Esophagus squamous epithelium (tissue), 5 donors: ENCODE measurements at regions not wholly inside any gene's neighbourhood (a gene's known extent, or its start where the extent isn't known, plus 50 kb on each side); places are given as distances from the start of the nearest gene placed in this dataset.

Experiments used
- DNase-seq: peaks from one replicate; lab custom pipeline; 2025; lab: John Stamatoyannopoulos, UW
- H3K27ac ChIP-seq, 4 donors: fragments of 200-600 bp; sonication (generic); one replicate each; pipeline ENCODE4 v1.5.1; 2016 to 2019; ENCODE audit warnings: mild to moderate bottlenecking in 1 of 4
- H3K27me3 ChIP-seq, 4 donors: fragments of 200-600 bp; sonication (generic); 1 replicate in 3 of 4; 2 replicates in 1 of 4; pipeline versions ENCODE4 v1.5.1 to v1.6.0; 2017 to 2021; ENCODE audit warnings: antibody characterized with exemption in 1 of 4
- H3K36me3 ChIP-seq, 3 donors: fragments of 200-600 bp; sonication (generic); one replicate each; pipeline ENCODE4 v1.5.1; 2016 to 2019
- H3K4me1 ChIP-seq, 3 donors: fragments of 200-600 bp; sonication (generic); one replicate each; pipeline ENCODE4 v1.5.1; 2017 to 2019
- H3K4me3 ChIP-seq, 4 donors: fragments of 200-600 bp; sonication (generic); 1 replicate in 3 of 4; 2 replicates in 1 of 4; pipeline ENCODE4 v1.5.1; 2016 to 2019; ENCODE audit warnings: mild to moderate bottlenecking in 2 of 4, moderate library complexity in 1 of 4
- H3K9me3 ChIP-seq, 3 donors: fragments of 200-600 bp; sonication (generic); one replicate each; pipeline ENCODE4 v1.5.1; 2016 to 2019
- POLR2A ChIP-seq, 4 donors: fragments of 450-650 bp; IDR thresholded peaks; one replicate each; pipeline ENCODE4 v1.6.1; 2017; ENCODE audit warnings: antibody characterized with exemption in 4 of 4, mild to moderate bottlenecking in 4 of 4, moderate library complexity in 3 of 4
- WGBS, 2 donors: methylation state at CpG; one replicate each; pipeline ENCODE4 v1.1.5; 2018; 5-methylcytosine and 5-hydroxymethylcytosine counted together
- intact Hi-C: fragments of 100-400 bp; cut with DNase I; formaldehyde crosslinking; loops from one replicate; pipeline ENCODE4 v1.15.0; 2022
- TF ChIP-seq, protein P1 (sequence below), 6 experiments: fragments of 450-650 bp in 4 of 6; fragments of 200-600 bp in 2 of 6; sonication (generic) in 2 of 6; IDR thresholded peaks; one replicate each; pipeline ENCODE4 v1.5.1; 2016 to 2019; ENCODE audit warnings: antibody characterized with exemption in 6 of 6, mild to moderate bottlenecking in 4 of 6, moderate library complexity in 4 of 6
- donor health status: DM: yes; HTN: yes; CAD: no.

- Histone ChIP-seq H3K4me3 (no peak overlapping the region), H3K27me3 (no peaks in the 10 kb centered on the region), H3K4me1 (no peaks in the 10 kb centered on the region), H3K27ac (no peak overlapping the region), H3K36me3 (no peaks in the 10 kb centered on the region), H3K9me3 (peaks cover 0 to 8% (median 0%) of the 10 kb centered on the region in 3 donors)
- DNase-seq: no peak
- intact Hi-C loops: no loop called here
- TF ChIP-seq, protein P1, sequence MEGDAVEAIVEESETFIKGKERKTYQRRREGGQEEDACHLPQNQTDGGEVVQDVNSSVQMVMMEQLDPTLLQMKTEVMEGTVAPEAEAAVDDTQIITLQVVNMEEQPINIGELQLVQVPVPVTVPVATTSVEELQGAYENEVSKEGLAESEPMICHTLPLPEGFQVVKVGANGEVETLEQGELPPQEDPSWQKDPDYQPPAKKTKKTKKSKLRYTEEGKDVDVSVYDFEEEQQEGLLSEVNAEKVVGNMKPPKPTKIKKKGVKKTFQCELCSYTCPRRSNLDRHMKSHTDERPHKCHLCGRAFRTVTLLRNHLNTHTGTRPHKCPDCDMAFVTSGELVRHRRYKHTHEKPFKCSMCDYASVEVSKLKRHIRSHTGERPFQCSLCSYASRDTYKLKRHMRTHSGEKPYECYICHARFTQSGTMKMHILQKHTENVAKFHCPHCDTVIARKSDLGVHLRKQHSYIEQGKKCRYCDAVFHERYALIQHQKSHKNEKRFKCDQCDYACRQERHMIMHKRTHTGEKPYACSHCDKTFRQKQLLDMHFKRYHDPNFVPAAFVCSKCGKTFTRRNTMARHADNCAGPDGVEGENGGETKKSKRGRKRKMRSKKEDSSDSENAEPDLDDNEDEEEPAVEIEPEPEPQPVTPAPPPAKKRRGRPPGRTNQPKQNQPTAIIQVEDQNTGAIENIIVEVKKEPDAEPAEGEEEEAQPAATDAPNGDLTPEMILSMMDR (IDR thresholded peaks at IDR 0.05): no peak
- no peak for TF ChIP-seq POLR2A (IDR thresholded peaks at IDR 0.05)
These were observed 673.0 kb upstream of the CHORDC1 start for GRCh38 chr11:90895850-90896249.

GRCh38 chr11:90890347-90890746 lies 667.5 kb upstream of the CHORDC1 start:
- TF ChIP-seq, protein P1 (IDR thresholded peaks at IDR 0.05): no peak
- TF ChIP-seq POLR2A (IDR thresholded peaks at IDR 0.05): no peak
- H3K4me3 ChIP-seq: no peak overlapping the region
- H3K36me3 ChIP-seq: no peaks in the 10 kb centered on the region
- no peaks in the 10 kb centered on the region for H3K27me3 ChIP-seq
- DNase-seq: no peak
- intact Hi-C loops: no loop called here
- no peak overlapping the region for H3K27ac ChIP-seq
- peaks cover 0 to 8% (median 0%) of the 10 kb centered on the region in 3 donors for H3K9me3 ChIP-seq
- H3K4me1 ChIP-seq: no peaks in the 10 kb centered on the region

DNA sequence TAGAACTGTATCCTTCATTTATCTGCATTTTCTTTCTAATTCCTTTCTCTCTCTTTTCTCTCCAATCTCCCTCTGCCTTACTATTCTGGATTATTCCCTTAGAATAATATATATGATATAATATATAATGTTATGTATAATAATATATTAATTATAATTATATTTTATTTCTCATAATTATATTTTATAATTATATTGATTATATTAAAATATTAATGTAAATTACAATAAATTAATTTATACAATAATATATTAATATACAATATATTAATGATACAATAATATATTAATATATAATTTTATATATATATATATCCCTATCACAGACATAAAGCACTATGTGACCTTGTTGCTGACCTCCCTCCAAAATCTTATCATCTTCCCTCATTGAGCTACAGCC lies 661.3 kb upstream of the CHORDC1 start:
- no peak overlapping the region for H3K4me3 ChIP-seq
- no peaks in the 10 kb centered on the region for H3K9me3 ChIP-seq
- no peaks in the 10 kb centered on the region for H3K4me1 ChIP-seq
- TF ChIP-seq, protein P1 (IDR thresholded peaks at IDR 0.05): no peak
- no peak for TF ChIP-seq POLR2A (IDR thresholded peaks at IDR 0.05)
- no peak overlapping the region for H3K27ac ChIP-seq
- no peaks in the 10 kb centered on the region for H3K36me3 ChIP-seq
- no peak for DNase-seq
- intact Hi-C loops: no loop called here
- H3K27me3 ChIP-seq: no peaks in the 10 kb centered on the region

DNA sequence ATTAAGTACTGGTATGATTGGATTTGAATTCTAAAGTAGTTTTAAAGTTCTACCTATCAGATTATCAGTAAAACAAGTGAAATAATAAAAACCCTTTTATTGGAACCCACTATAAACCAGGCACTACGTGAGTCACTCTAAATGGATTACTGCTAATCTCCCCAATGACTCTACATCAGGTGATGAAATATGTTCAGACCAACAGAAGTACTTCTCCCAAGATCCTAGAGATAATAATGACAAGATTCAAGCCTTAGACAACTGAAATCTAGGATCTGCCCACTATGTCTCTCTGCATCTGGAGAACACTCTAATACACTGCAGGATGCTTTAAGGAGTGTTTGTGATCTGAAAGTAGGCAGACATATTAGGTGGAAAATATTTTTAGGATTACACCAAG lies 652.1 kb upstream of the CHORDC1 start:
- no peak overlapping the region for H3K4me3 ChIP-seq
- no peaks in the 10 kb centered on the region for H3K9me3 ChIP-seq
- TF ChIP-seq, protein P1 (IDR thresholded peaks at IDR 0.05): no peak
- TF ChIP-seq POLR2A (IDR thresholded peaks at IDR 0.05): no peak
- 40 to 48% methylated on average over 1 of the region's 1 CpG for whole genome bisulfite sequencing, 2 donors
- no peaks in the 10 kb centered on the region for H3K4me1 ChIP-seq
- no peaks in the 10 kb centered on the region for H3K27me3 ChIP-seq
- H3K27ac ChIP-seq: no peak overlapping the region
- no peak for DNase-seq
- intact Hi-C loops: no loop called here
- H3K36me3 ChIP-seq: no peaks in the 10 kb centered on the region

GRCh38 chr11:90874281-90874680 lies 651.4 kb upstream of the CHORDC1 start:
- Histone ChIP-seq H3K36me3 (no peaks in the 10 kb centered on the region), H3K9me3 (no peaks in the 10 kb centered on the region), H3K27ac (no peak overlapping the region), H3K4me3 (no peak overlapping the region), H3K4me1 (no peaks in the 10 kb centered on the region), H3K27me3 (no peaks in the 10 kb centered on the region)
- no peak for TF ChIP-seq POLR2A (IDR thresholded peaks at IDR 0.05)
- intact Hi-C loops: no loop called here
- no peak for DNase-seq

- TF ChIP-seq, protein P1 (IDR thresholded peaks at IDR 0.05): no peak
- no peak for TF ChIP-seq POLR2A (IDR thresholded peaks at IDR 0.05)
- Histone ChIP-seq H3K4me1 (no peaks in the 10 kb centered on the region), H3K27me3 (no peaks in the 10 kb centered on the region), H3K27ac (no peak overlapping the region), H3K36me3 (no peaks in the 10 kb centered on the region), H3K9me3 (no peaks in the 10 kb centered on the region), H3K4me3 (no peak overlapping the region)
- intact Hi-C loops: no loop called here
- no peak for DNase-seq
These were observed 644.6 kb upstream of the CHORDC1 start for GRCh38 chr11:90867416-90867815.
